IMR-90 (cell line): ENCODE measurements at regions not wholly inside any gene's neighbourhood (a gene's known extent, or its start where the extent isn't known, plus 50 kb on each side); places are given as distances from the start of the nearest gene placed in this dataset.

ENCODE experiments used
- ATAC-seq: fragments of 200-7000 bp; cut with Tn5 transposase; 2 replicates; pipeline ENCODE4 v1.9.1; 2020; ENCODE audit warnings: low read depth, mild to moderate bottlenecking, moderate library complexity
- BruUV-seq: library from RNA; stranded (reverse); fragments of 400-500 nt; replicated peaks from 2 replicates; lab custom pipeline; 2021; lab: Mats Ljungman, UMichigan
- CTCF ChIA-PET: fragments of 300-600 bp; formaldehyde crosslinking; extraction: SDS; loops from one replicate; lab custom pipeline; 2021; ENCODE audit warnings: antibody characterized with exemption; lab: Yijun Ruan, JAX
- POLR2A ChIA-PET: fragments of 300-600 bp; sonication (Branson Sonifier 250); formaldehyde crosslinking; loops from one replicate; lab custom pipeline; 2022; ENCODE audit warnings: antibody characterized with exemption; ENCODE audit not compliant: unreplicated experiment; lab: Charles Lee
- DNase-seq: peaks from one replicate; pipeline ENCODE4 v3.0.0; 2013
- H2AFZ ChIP-seq: replicated peaks from 2 replicates; pipeline ENCODE3; 2013; ENCODE audit warnings: low read length, mild to moderate bottlenecking; ENCODE audit not compliant: poor library complexity
- H2AK5ac ChIP-seq: 2 replicates; pipeline ENCODE4 v1.6.1; 2013; ENCODE audit warnings: low read depth, low read length, inconsistent platforms
- H2AK9ac ChIP-seq: replicated peaks from 2 replicates; pipeline ENCODE3; 2013; ENCODE audit warnings: mild to moderate bottlenecking, low read depth, low read length, moderate library complexity; ENCODE audit not compliant: poor library complexity
- H2BK120ac ChIP-seq: 2 replicates; pipeline ENCODE4 v1.6.1; 2013; ENCODE audit warnings: low read depth, low read length, inconsistent platforms
- H2BK15ac ChIP-seq: 3 replicates; pipeline ENCODE4 v1.6.1; 2013; ENCODE audit warnings: low read depth, low read length, inconsistent platforms
- H2BK20ac ChIP-seq: 2 replicates; pipeline ENCODE4 v1.6.1; 2013; ENCODE audit warnings: low read depth, mild to moderate bottlenecking, inconsistent platforms, low read length, moderate library complexity
- H2BK5ac ChIP-seq: 2 replicates; pipeline ENCODE4 v1.6.1; 2013; ENCODE audit warnings: mild to moderate bottlenecking, low read depth, low read length, inconsistent platforms; ENCODE audit not compliant: poor library complexity, severe bottlenecking
- H3K14ac ChIP-seq: replicated peaks from 2 replicates; pipeline ENCODE4 v1.6.1; 2013; ENCODE audit warnings: low read depth, low read length, inconsistent platforms
- H3K18ac ChIP-seq: 2 replicates; pipeline ENCODE4 v1.6.1; 2013; ENCODE audit warnings: low read depth, low read length, control low read depth
- H3K23ac ChIP-seq: 2 replicates; pipeline ENCODE4 v1.6.1; 2013; ENCODE audit warnings: low read depth, low read length, inconsistent platforms
- H3K27ac ChIP-seq: 2 replicates; pipeline ENCODE4 v1.5.1; 2013; ENCODE audit warnings: mild to moderate bottlenecking, control low read depth, low read length; ENCODE audit not compliant: insufficient read depth
- H3K27me3 ChIP-seq: 2 replicates; pipeline ENCODE4 v1.6.1; 2013; ENCODE audit warnings: low read length; ENCODE audit not compliant: control insufficient read depth, insufficient read depth
- H3K36me3 ChIP-seq: 2 replicates; pipeline ENCODE4 v1.6.1; 2013; ENCODE audit warnings: low read length, mixed read lengths; ENCODE audit not compliant: control insufficient read depth, insufficient read depth
- H3K4ac ChIP-seq: 2 replicates; pipeline ENCODE4 v1.6.1; 2013; ENCODE audit warnings: low read depth, low read length, inconsistent platforms
- H3K4me1 ChIP-seq: 2 replicates; pipeline ENCODE4 v1.6.1; 2013; ENCODE audit warnings: low read length, mixed read lengths; ENCODE audit not compliant: control insufficient read depth, insufficient read depth
- H3K4me2 ChIP-seq: 2 replicates; pipeline ENCODE4 v1.6.1; 2013; ENCODE audit warnings: low read depth, mild to moderate bottlenecking, control low read depth, low read length, moderate library complexity
- H3K4me3 ChIP-seq: 2 replicates; pipeline ENCODE4 v1.5.1; 2013; ENCODE audit warnings: low read depth, mild to moderate bottlenecking, control low read depth, low read length, moderate library complexity; ENCODE audit not compliant: insufficient read depth
- H3K56ac ChIP-seq: 2 replicates; pipeline ENCODE4 v1.6.1; 2013; ENCODE audit warnings: low read length, inconsistent platforms; ENCODE audit not compliant: insufficient read depth; ENCODE audit errors: extremely low read depth
- H3K79me1 ChIP-seq, 2 experiments: 2 replicates each; pipeline ENCODE4 v1.6.1; 2013; ENCODE audit warnings: low read length in 2 of 2, inconsistent platforms in 1 of 2, low read depth in 1 of 2
- H3K9ac ChIP-seq: 2 replicates; pipeline ENCODE4 v1.6.1; 2013; ENCODE audit warnings: low read depth, low read length, control low read depth
- H3K9me1 ChIP-seq: 2 replicates; pipeline ENCODE4 v1.6.1; 2013; ENCODE audit warnings: low read length, inconsistent platforms; ENCODE audit not compliant: insufficient read depth
- H3K9me3 ChIP-seq: 2 replicates; pipeline ENCODE4 v1.6.1; 2013; ENCODE audit warnings: low read length; ENCODE audit not compliant: control insufficient read depth, insufficient read depth
- H4K20me1 ChIP-seq: 2 replicates; pipeline ENCODE4 v1.6.1; 2013; ENCODE audit warnings: low read length, inconsistent platforms; ENCODE audit not compliant: insufficient read depth
- H4K5ac ChIP-seq: 2 replicates; pipeline ENCODE4 v1.6.1; 2013; ENCODE audit warnings: mild to moderate bottlenecking, low read depth, low read length, control low read depth
- H4K8ac ChIP-seq, 2 experiments: 2 replicates each; pipeline ENCODE4 v1.6.1; 2013; ENCODE audit warnings: low read depth in 2 of 2, low read length in 2 of 2, control low read depth in 1 of 2, inconsistent platforms in 1 of 2
- H4K91ac ChIP-seq: 2 replicates; pipeline ENCODE4 v1.6.1; 2013; ENCODE audit warnings: low read depth, low read length, inconsistent platforms; ENCODE audit not compliant: insufficient read depth
- BHLHE40 ChIP-seq: fragments of 150-350 bp; IDR thresholded peaks from 2 replicates; pipeline ENCODE4 v1.6.1; 2016; ENCODE audit warnings: mild to moderate bottlenecking, low read depth, low read length
- CEBPB ChIP-seq: IDR thresholded peaks from 2 replicates; pipeline ENCODE4 v1.6.1; 2012; ENCODE audit warnings: low read depth, low read length, improper control_type of control experiment
- CHD1 ChIP-seq: IDR thresholded peaks from 2 replicates; pipeline ENCODE4 v1.6.1; 2012; ENCODE audit warnings: low read depth, low read length, improper control_type of control experiment
- FOS ChIP-seq: fragments of 150-350 bp; IDR thresholded peaks from 2 replicates; pipeline ENCODE4 v1.6.1; 2016; ENCODE audit warnings: low read depth, low read length
- MAFK ChIP-seq: IDR thresholded peaks from 2 replicates; pipeline ENCODE4 v1.6.1; 2012; ENCODE audit warnings: low read depth, low read length, improper control_type of control experiment
- MAZ ChIP-seq: IDR thresholded peaks from 2 replicates; pipeline ENCODE4 v1.6.1; 2012; ENCODE audit warnings: low read depth, mild to moderate bottlenecking, low read length, improper control_type of control experiment, moderate library complexity, borderline replicate concordance
- MXI1 ChIP-seq: IDR thresholded peaks from 2 replicates; pipeline ENCODE4 v1.6.1; 2012; ENCODE audit warnings: low read depth, mild to moderate bottlenecking, low read length, moderate library complexity, borderline replicate concordance
- NFE2L2 ChIP-seq: fragments of 150-350 bp; IDR thresholded peaks from 2 replicates; pipeline ENCODE4 v1.6.1; 2016; ENCODE audit warnings: low read depth, mild to moderate bottlenecking, low read length
- POLR2A ChIP-seq: IDR thresholded peaks from 2 replicates; pipeline ENCODE4 v1.6.1; 2012; ENCODE audit warnings: mild to moderate bottlenecking, low read depth, low read length
- RAD21 ChIP-seq: IDR thresholded peaks from 2 replicates; pipeline ENCODE4 v1.6.1; 2012; ENCODE audit warnings: low read length, improper control_type of control experiment
- RCOR1 ChIP-seq: IDR thresholded peaks from 2 replicates; pipeline ENCODE4 v1.6.1; 2012; ENCODE audit warnings: mild to moderate bottlenecking, low read length, improper control_type of control experiment; ENCODE audit not compliant: insufficient replicate concordance
- RFX5 ChIP-seq: IDR thresholded peaks from 2 replicates; pipeline ENCODE4 v1.8.0; 2012; ENCODE audit warnings: low read depth, mild to moderate bottlenecking, low read length, moderate library complexity
- WGBS, 2 experiments: methylation state at CpG; one replicate each; pipeline versions ENCODE4 v1.1.5 to v1.1.7; 2013; ENCODE audit warnings: missing lambda C conversion rate in 2 of 2; ENCODE audit not compliant: insufficient read length in 1 of 2; ENCODE audit errors: extremely low coverage in 2 of 2; 5-methylcytosine and 5-hydroxymethylcytosine counted together
- dilution Hi-C: fragments of 300-500 bp; cut with HindIII; formaldehyde crosslinking; loops from one replicate; pipeline ENCODE4 v1.14.3; 2018; ENCODE audit warnings: low sequenced_read_pairs; ENCODE audit not compliant: unreplicated experiment
- in situ Hi-C: fragments of 300-500 bp; cut with MboI; formaldehyde crosslinking; loops from 3 replicates; pipeline ENCODE4 v1.14.3; 2019; ENCODE audit warnings: low sequenced_read_pairs, inconsistent platforms, mixed read lengths
- intact Hi-C: fragments of 100-400 bp; cut with micrococcal nuclease; formaldehyde crosslinking; loops from 2 replicates; pipeline ENCODE4 v1.10.0; 2022
- TF ChIP-seq, protein P1 (sequence below): fragments of 150-350 bp; IDR thresholded peaks from 2 replicates; pipeline ENCODE4 v1.6.1; 2017; ENCODE audit warnings: mild to moderate bottlenecking, antibody characterized with exemption, low read length, low read depth
- TF ChIP-seq, protein P2 (sequence below): conservative IDR thresholded peaks from 2 replicates; pipeline ENCODE4 v1.5.1; 2012; ENCODE audit warnings: mild to moderate bottlenecking, low read depth, low read length, improper control_type of control experiment
- TF ChIP-seq, protein P3 (sequence below): fragments of 150-350 bp; IDR thresholded peaks from 2 replicates; pipeline ENCODE4 v1.6.1; 2016; ENCODE audit warnings: low read depth, mild to moderate bottlenecking, low read length, moderate library complexity, borderline replicate concordance

DNA sequence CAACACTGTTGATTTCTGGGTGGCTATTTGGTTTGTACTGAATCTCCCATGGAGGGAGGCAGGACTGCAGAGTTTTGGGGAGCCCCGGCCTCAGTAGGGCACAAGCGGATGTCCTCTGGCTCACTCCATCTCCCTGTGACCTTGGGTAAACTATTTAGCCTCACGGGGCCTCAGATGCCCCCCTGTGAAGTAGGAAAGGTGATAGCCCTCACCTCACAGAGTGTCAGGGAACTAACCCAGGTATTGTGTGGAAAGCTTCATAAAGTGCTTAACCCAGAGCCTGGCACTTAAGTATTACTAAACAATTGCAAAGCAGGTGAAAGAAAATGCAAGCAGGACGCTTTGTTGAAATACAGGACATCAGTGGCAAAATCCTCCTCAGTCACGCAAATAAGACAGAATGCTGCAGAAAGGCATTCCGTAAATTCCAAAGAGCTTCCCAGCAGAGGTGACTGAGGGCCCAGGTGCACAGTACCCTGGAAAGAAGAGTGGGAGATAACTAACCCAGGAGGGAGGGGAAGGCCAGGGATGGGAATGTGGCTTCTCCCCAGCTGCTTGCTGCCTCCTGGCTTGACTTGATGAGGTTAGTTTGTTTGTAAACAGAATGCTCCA, 436.3 kb downstream of the PRDM2 start:
- H2BK20ac ChIP-seq = no peak overlapping the region
- ATAC-seq (no peak), DNase-seq (no peak)
- intact Hi-C loops = no loop called here
- POLR2A ChIA-PET = no interaction called here
- CTCF ChIA-PET = no interaction called here
- no peak overlapping the region for H3K9ac ChIP-seq
- no peak overlapping the region for H3K27ac ChIP-seq
- in situ Hi-C loops = no loop called here
- H3K4me2 ChIP-seq = no peak overlapping the region
- no peak overlapping the region for H2BK5ac ChIP-seq
- H3K9me3 ChIP-seq = peaks cover 13% of the 10 kb centered on the region
- no peaks in the 10 kb centered on the region for H3K79me1 ChIP-seq
- H2AK5ac ChIP-seq = no peak overlapping the region
- no peak overlapping the region for H2AFZ ChIP-seq
- H4K8ac ChIP-seq = no peak overlapping the region
- H3K4me3 ChIP-seq = no peak overlapping the region
- no peak overlapping the region for H3K18ac ChIP-seq
- H2AK9ac ChIP-seq = no peak overlapping the region
- no peaks in the 10 kb centered on the region for H3K4me1 ChIP-seq
- H3K9me1 ChIP-seq = no peaks in the 10 kb centered on the region
- no peaks in the 10 kb centered on the region for H3K27me3 ChIP-seq
- TF ChIP-seq FOS = no peak
- TF ChIP-seq POLR2A = no peak
- TF ChIP-seq CHD1 = no peak
- TF ChIP-seq MAZ = no peak
- no peak for TF ChIP-seq RCOR1
- TF ChIP-seq CEBPB = no peak
- TF ChIP-seq RFX5 = no peak
- TF ChIP-seq MXI1 = no peak
- TF ChIP-seq RAD21 = no peak
- TF ChIP-seq, protein P1, sequence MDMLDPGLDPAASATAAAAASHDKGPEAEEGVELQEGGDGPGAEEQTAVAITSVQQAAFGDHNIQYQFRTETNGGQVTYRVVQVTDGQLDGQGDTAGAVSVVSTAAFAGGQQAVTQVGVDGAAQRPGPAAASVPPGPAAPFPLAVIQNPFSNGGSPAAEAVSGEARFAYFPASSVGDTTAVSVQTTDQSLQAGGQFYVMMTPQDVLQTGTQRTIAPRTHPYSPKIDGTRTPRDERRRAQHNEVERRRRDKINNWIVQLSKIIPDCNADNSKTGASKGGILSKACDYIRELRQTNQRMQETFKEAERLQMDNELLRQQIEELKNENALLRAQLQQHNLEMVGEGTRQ = no peak
- no peak for TF ChIP-seq NFE2L2
- no peak for TF ChIP-seq BHLHE40
- TF ChIP-seq, protein P2, sequence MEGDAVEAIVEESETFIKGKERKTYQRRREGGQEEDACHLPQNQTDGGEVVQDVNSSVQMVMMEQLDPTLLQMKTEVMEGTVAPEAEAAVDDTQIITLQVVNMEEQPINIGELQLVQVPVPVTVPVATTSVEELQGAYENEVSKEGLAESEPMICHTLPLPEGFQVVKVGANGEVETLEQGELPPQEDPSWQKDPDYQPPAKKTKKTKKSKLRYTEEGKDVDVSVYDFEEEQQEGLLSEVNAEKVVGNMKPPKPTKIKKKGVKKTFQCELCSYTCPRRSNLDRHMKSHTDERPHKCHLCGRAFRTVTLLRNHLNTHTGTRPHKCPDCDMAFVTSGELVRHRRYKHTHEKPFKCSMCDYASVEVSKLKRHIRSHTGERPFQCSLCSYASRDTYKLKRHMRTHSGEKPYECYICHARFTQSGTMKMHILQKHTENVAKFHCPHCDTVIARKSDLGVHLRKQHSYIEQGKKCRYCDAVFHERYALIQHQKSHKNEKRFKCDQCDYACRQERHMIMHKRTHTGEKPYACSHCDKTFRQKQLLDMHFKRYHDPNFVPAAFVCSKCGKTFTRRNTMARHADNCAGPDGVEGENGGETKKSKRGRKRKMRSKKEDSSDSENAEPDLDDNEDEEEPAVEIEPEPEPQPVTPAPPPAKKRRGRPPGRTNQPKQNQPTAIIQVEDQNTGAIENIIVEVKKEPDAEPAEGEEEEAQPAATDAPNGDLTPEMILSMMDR = no peak
- TF ChIP-seq MAFK = no peak
- TF ChIP-seq, protein P3, sequence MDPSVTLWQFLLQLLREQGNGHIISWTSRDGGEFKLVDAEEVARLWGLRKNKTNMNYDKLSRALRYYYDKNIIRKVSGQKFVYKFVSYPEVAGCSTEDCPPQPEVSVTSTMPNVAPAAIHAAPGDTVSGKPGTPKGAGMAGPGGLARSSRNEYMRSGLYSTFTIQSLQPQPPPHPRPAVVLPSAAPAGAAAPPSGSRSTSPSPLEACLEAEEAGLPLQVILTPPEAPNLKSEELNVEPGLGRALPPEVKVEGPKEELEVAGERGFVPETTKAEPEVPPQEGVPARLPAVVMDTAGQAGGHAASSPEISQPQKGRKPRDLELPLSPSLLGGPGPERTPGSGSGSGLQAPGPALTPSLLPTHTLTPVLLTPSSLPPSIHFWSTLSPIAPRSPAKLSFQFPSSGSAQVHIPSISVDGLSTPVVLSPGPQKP = no peak
- H3K4ac ChIP-seq = no peak overlapping the region
- H4K91ac ChIP-seq = no peak overlapping the region
- H2BK15ac ChIP-seq = no peak overlapping the region
- H4K20me1 ChIP-seq = no peaks in the 10 kb centered on the region
- H2BK120ac ChIP-seq = no peak overlapping the region
- no CpG with 5 or more reads among the region's 6 CpGs for WGBS, 2 experiments
- no peak overlapping the region for H4K5ac ChIP-seq
- BruUV-seq = no TSS peak
- dilution Hi-C loops = no loop called here
- no peak overlapping the region for H3K56ac ChIP-seq
- no peak overlapping the region for H3K23ac ChIP-seq
- H3K14ac ChIP-seq = no peak overlapping the region
- H3K36me3 ChIP-seq = no peaks in the 10 kb centered on the region
